K562 (cell line): ENCODE measurements at regions not wholly inside any gene's neighbourhood (a gene's known extent, or its start where the extent isn't known, plus 50 kb on each side); places are given as distances from the start of the nearest gene placed in this dataset.

ENCODE experiments used
- ATAC-seq: fragments of 200-7000 bp; cut with Tn5 transposase; 3 replicates; pipeline ENCODE4 v1.9.1; 2020; ENCODE audit warnings: moderate library complexity
- BruUV-seq: library from RNA; stranded (reverse); fragments of 400-500 nt; replicated peaks from 2 replicates; lab custom pipeline; 2021; lab: Mats Ljungman, UMichigan
- CTCF ChIA-PET: fragments of 300-600 bp; formaldehyde crosslinking; extraction: SDS; loops from one replicate; lab custom pipeline; 2021; ENCODE audit warnings: low intra/inter-chr PET ratio; lab: Yijun Ruan, JAX
- POLR2A ChIA-PET: fragments of 300-600, 350-650 bp; sonication (Branson Sonifier 250); formaldehyde crosslinking; extraction: SDS; loops from one replicate; lab custom pipeline; 2021; ENCODE audit warnings: antibody characterized with exemption, inconsistent platforms; lab: Yijun Ruan, JAX
- DNase-seq, 4 experiments: peaks; one replicate each; pipeline versions ENCODE4 v3.0.0 to v3.0.0-alpha.2; 2011 to 2018; ENCODE audit warnings: low spot score in 3 of 4, mixed read lengths in 3 of 4; ENCODE audit errors: extremely low read depth in 1 of 4
- FAIRE-seq: peaks from 2 replicates; lab custom pipeline; 2011; peaks lifted over from hg19 to GRCh38; lab: Jason Lieb, UNC
- H2AFZ ChIP-seq: 2 replicates; pipeline ENCODE4 v1.6.0; 2011; ENCODE audit warnings: low read depth, low read length, control low read depth, inconsistent platforms
- H3K27ac ChIP-seq: fragments of 200-600 bp; 3 replicates; pipeline ENCODE4 v1.8.0; 2011; ENCODE audit warnings: low read depth, mild to moderate bottlenecking, control low read depth, inconsistent platforms, low read length, moderate library complexity, mixed read lengths; ENCODE audit errors: extremely low read depth
- H3K27me3 ChIP-seq, 2 experiments: fragments of 300-600 bp in 1 of 2; 2 replicates in 1 of 2; 3 replicates in 1 of 2; pipeline versions ENCODE4 v1.6.0 to v1.8.0; 2011; ENCODE audit warnings: inconsistent platforms in 2 of 2, low read length in 2 of 2, mild to moderate bottlenecking in 1 of 2, mixed read lengths in 1 of 2, moderate library complexity in 1 of 2; ENCODE audit not compliant: control insufficient read depth in 2 of 2, insufficient read depth in 2 of 2
- H3K36me3 ChIP-seq: fragments of 300-600 bp; 3 replicates; pipeline ENCODE4 v1.8.0; 2011; ENCODE audit warnings: mild to moderate bottlenecking, low read length, inconsistent platforms; ENCODE audit not compliant: control insufficient read depth, insufficient read depth
- H3K4me1 ChIP-seq, 2 experiments: fragments of 200-600 bp in 1 of 2; replicated peaks in 1 of 2; 2 replicates in 1 of 2; 3 replicates in 1 of 2; pipeline versions ENCODE4 v1.5.1 to v1.8.0; 2011; ENCODE audit warnings: inconsistent platforms in 2 of 2, low read length in 2 of 2, mild to moderate bottlenecking in 1 of 2, mixed read lengths in 1 of 2, moderate library complexity in 1 of 2; ENCODE audit not compliant: control insufficient read depth in 2 of 2, insufficient read depth in 2 of 2
- H3K4me2 ChIP-seq: 2 replicates; pipeline ENCODE4 v1.6.1; 2011; ENCODE audit warnings: low read length, control low read depth, inconsistent platforms, mixed read lengths; ENCODE audit not compliant: insufficient read depth
- H3K4me3 ChIP-seq: fragments of 200-600 bp; sonication (generic), shearing (Covaris generic); 2 replicates; pipeline ENCODE4 v1.5.1; 2016; ENCODE audit warnings: control low read depth, inconsistent platforms
- H3K79me2 ChIP-seq: fragments of 200-600 bp; 3 replicates; pipeline ENCODE4 v1.8.0; 2011; ENCODE audit warnings: low read length, inconsistent platforms; ENCODE audit not compliant: control insufficient read depth, insufficient read depth
- H3K9ac ChIP-seq, 2 experiments: 2 replicates each; pipeline versions ENCODE4 v1.6.0 to v1.6.1; 2011; ENCODE audit warnings: low read depth in 2 of 2, low read length in 2 of 2, control low read depth in 1 of 2, inconsistent platforms in 1 of 2, mild to moderate bottlenecking in 1 of 2, mixed read lengths in 1 of 2; ENCODE audit not compliant: insufficient read depth in 1 of 2
- H3K9me1 ChIP-seq: one replicate; pipeline ENCODE4 v1.6.0; 2011; ENCODE audit warnings: inconsistent platforms, mild to moderate bottlenecking, low read length, moderate library complexity; ENCODE audit not compliant: control insufficient read depth, insufficient read depth
- H3K9me3 ChIP-seq: replicated peaks from 2 replicates; pipeline ENCODE4 v1.5.1; 2011; ENCODE audit warnings: low read depth, low read length, inconsistent platforms; ENCODE audit not compliant: control insufficient read depth, insufficient read depth
- H4K20me1 ChIP-seq: replicated peaks from 2 replicates; pipeline ENCODE4 v1.6.1; 2011; ENCODE audit warnings: low read length, inconsistent platforms, mixed read lengths; ENCODE audit not compliant: control insufficient read depth, insufficient read depth
- NEUROD1 ChIP-seq: fragments of 150-350 bp; IDR thresholded peaks from 2 replicates; pipeline ENCODE4 v1.6.1; 2014; ENCODE audit warnings: borderline replicate concordance, low read length, low read depth; ENCODE audit not compliant: partially characterized antibody
- SP2 ChIP-seq: IDR thresholded peaks from 2 replicates; pipeline ENCODE4 v1.6.1; 2011; ENCODE audit warnings: mild to moderate bottlenecking, low read depth, low read length, moderate library complexity; ENCODE audit not compliant: poor library complexity, severe bottlenecking; ENCODE audit errors: extremely low read depth
- TSC22D4 ChIP-seq: fragments of 450-650 bp; IDR thresholded peaks from 2 replicates; pipeline ENCODE4 v1.6.1; 2016; ENCODE audit warnings: missing genetic modification characterization, missing biosample characterization, control low read depth
- ZNF766 ChIP-seq: fragments of 200-800 bp; sonication (Bioruptor generic); conservative IDR thresholded peaks from 2 replicates; pipeline ENCODE4 v1.6.1; 2016; ENCODE audit warnings: missing genetic modification characterization, missing compliant biosample characterization
- in situ Hi-C: fragments of 300-500 bp; cut with MboI; formaldehyde crosslinking; loops from 4 replicates; pipeline ENCODE4 v1.15.0; 2018; ENCODE audit warnings: inconsistent platforms, mixed read lengths
- intact Hi-C: fragments of 100-400 bp; cut with micrococcal nuclease; formaldehyde crosslinking; loops from 2 replicates; pipeline ENCODE4 v1.14.2; 2022
- TF ChIP-seq, protein P1 (sequence below): fragments of 450-650 bp; IDR thresholded peaks from 2 replicates; pipeline ENCODE4 v1.6.1; 2018; ENCODE audit not compliant: partially characterized antibody
- TF ChIP-seq, protein P2 (sequence below): fragments of 250-450 bp; sonication (Bioruptor Pico); IDR thresholded peaks from 2 replicates; pipeline ENCODE4 v1.6.1; 2021; ENCODE audit warnings: mild to moderate bottlenecking

DNA sequence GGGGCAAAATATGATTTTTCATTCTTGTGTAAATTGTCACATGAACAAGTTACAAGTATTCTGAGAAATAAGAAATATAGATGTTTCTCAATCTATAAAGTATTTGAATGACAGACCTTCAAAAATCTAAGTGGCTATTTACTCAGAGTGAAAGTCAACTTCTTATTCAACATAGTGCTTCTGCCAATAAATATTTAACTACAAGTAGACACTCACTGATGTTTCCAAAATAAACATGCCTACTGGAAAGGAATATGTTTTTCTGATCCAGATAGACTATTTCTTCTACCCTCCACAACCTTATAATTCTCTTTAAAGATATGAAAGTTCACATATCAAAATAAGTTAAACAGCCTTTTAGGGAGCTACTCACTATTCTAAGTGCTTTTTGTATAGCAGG, 296.3 kb downstream of the DSC3 start (continued):
- TF ChIP-seq NEUROD1: no peak
- no peak for TF ChIP-seq TSC22D4 (tag)
- TF ChIP-seq, protein P1, sequence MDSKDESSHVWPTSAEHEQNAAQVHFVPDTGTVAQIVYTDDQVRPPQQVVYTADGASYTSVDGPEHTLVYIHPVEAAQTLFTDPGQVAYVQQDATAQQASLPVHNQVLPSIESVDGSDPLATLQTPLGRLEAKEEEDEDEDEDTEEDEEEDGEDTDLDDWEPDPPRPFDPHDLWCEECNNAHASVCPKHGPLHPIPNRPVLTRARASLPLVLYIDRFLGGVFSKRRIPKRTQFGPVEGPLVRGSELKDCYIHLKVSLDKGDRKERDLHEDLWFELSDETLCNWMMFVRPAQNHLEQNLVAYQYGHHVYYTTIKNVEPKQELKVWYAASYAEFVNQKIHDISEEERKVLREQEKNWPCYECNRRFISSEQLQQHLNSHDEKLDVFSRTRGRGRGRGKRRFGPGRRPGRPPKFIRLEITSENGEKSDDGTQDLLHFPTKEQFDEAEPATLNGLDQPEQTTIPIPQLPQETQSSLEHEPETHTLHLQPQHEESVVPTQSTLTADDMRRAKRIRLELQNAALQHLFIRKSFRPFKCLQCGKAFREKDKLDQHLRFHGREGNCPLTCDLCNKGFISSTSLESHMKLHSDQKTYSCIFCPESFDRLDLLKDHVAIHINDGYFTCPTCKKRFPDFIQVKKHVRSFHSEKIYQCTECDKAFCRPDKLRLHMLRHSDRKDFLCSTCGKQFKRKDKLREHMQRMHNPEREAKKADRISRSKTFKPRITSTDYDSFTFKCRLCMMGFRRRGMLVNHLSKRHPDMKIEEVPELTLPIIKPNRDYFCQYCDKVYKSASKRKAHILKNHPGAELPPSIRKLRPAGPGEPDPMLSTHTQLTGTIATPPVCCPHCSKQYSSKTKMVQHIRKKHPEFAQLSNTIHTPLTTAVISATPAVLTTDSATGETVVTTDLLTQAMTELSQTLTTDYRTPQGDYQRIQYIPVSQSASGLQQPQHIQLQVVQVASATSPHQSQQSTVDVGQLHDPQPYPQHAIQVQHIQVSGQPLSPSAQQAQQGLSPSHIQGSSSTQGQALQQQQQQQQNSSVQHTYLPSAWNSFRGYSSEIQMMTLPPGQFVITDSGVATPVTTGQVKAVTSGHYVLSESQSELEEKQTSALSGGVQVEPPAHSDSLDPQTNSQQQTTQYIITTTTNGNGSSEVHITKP: no peak
- TF ChIP-seq, protein P2, sequence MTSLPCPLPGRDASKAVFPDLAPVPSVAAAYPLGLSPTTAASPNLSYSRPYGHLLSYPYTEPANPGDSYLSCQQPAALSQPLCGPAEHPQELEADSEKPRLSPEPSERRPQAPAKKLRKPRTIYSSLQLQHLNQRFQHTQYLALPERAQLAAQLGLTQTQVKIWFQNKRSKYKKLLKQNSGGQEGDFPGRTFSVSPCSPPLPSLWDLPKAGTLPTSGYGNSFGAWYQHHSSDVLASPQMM: no peak
- TF ChIP-seq, all 486 proteins: peak for 0

DNA sequence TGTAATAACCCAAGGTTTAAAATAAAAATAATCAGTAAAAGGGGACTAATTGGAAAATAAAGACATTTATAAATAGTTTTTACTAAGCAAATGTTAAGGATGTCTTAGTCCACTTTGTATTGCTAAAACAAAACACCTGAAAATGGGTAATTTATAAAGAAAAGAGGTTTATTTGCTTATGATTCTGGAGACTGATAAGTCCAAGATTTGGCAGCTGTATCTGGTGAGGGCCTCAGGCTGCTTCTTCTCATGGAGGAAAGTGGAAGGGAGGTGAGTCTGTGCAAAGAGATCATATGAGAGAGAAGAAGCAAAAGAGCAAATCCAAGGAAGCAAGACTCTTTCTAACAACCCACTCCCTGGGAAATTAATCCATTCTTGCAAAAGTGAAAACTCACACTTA, 299.5 kb downstream of the DSC3 start:
- Histone ChIP-seq H3K27ac (no peak overlapping the region), H3K4me1 (no peaks in the 10 kb centered on the region), H3K4me3 (no peak overlapping the region), H3K79me2 (no peaks in the 10 kb centered on the region), H2AFZ (no peak overlapping the region), H3K27me3 (no peaks in the 10 kb centered on the region), H4K20me1 (no peaks in the 10 kb centered on the region), H3K36me3 (no peaks in the 10 kb centered on the region), H3K4me2 (no peak overlapping the region), H3K9ac (no peak overlapping the region), H3K9me1 (no peaks in the 10 kb centered on the region), H3K9me3 (no peaks in the 10 kb centered on the region)
- intact Hi-C loops: loop anchor here (5.0 kb wide), 1 partner anchor 41 kb away; no protein-coding TSS in a partner anchor
- in situ Hi-C loops: loop anchor here (10.0 kb wide), 1 partner anchor 1298 kb away; no protein-coding TSS in a partner anchor
- ChIA-PET POLR2A (no interaction called here), CTCF (no interaction called here)
- TF ChIP-seq SP2 (no peak), ZNF766 (peak; percentile 80)
- no peak for DNase-seq
- no peak for ATAC-seq
- no TSS peak for BruUV-seq
- no peak for FAIRE-seq
